SK-N-SH (cell line): ENCODE measurements at regions not wholly inside any gene's neighbourhood (a gene's known extent, or its start where the extent isn't known, plus 50 kb on each side); places are given as distances from the start of the nearest gene placed in this dataset.

ENCODE experiments used
- CTCF ChIA-PET: fragments of 300-600, 350-600 bp; formaldehyde crosslinking; extraction: SDS; loops from one replicate; lab custom pipeline; 2021; lab: Yijun Ruan, JAX
- POLR2A ChIA-PET: fragments of 350-600 bp; sonication (Branson Sonifier 250); formaldehyde crosslinking; extraction: SDS; loops from one replicate; lab custom pipeline; 2020; ENCODE audit warnings: antibody characterized with exemption, inconsistent platforms; lab: Yijun Ruan, JAX
- DNase-seq: peaks from one replicate; pipeline ENCODE4 v3.0.0; 2012
- H2AFZ ChIP-seq: fragments of 200-600 bp; sonication (generic); 2 replicates; pipeline ENCODE4 v1.8.1; 2016; ENCODE audit warnings: antibody characterized with exemption, mild to moderate bottlenecking, low read depth
- H3F3A ChIP-seq: fragments of 200-600 bp; sonication (generic); replicated peaks from 2 replicates; pipeline ENCODE3; 2016; ENCODE audit warnings: antibody characterized with exemption, mild to moderate bottlenecking; ENCODE audit not compliant: insufficient read depth
- H3K27ac ChIP-seq, 2 experiments: fragments of 200-500 bp in 1 of 2; fragments of 200-600 bp in 1 of 2; sonication (Bioruptor generic) in 1 of 2; sonication (generic), shearing (Covaris generic) in 1 of 2; 2 replicates each; pipeline versions ENCODE4 v1.5.1 to v1.6.1; 2014 to 2016; ENCODE audit warnings: low read depth in 2 of 2, inconsistent platforms in 1 of 2, low read length in 1 of 2, mild to moderate bottlenecking in 1 of 2, mixed read lengths in 1 of 2
- H3K27me3 ChIP-seq: fragments of 200-600 bp; sonication (generic), shearing (Covaris generic); 2 replicates; pipeline ENCODE4 v1.6.1; 2016; ENCODE audit warnings: mixed run types; ENCODE audit not compliant: insufficient read depth
- H3K36me3 ChIP-seq, 2 experiments: fragments of 200-500 bp in 1 of 2; fragments of 200-600 bp in 1 of 2; sonication (Bioruptor generic) in 1 of 2; sonication (generic) in 1 of 2; replicated peaks in 1 of 2; 2 replicates each; pipeline versions ENCODE3 to v1.5.1; 2014 to 2016; ENCODE audit warnings: low read length in 1 of 2, mild to moderate bottlenecking in 1 of 2; ENCODE audit not compliant: insufficient read depth in 2 of 2, control insufficient read depth in 1 of 2
- H3K4me1 ChIP-seq, 2 experiments: fragments of 200-500 bp in 1 of 2; fragments of 200-600 bp in 1 of 2; sonication (Bioruptor generic) in 1 of 2; sonication (generic), shearing (Covaris generic) in 1 of 2; 2 replicates each; pipeline versions ENCODE4 v1.5.1 to v1.6.1; 2014 to 2016; ENCODE audit warnings: low read depth in 1 of 2, low read length in 1 of 2, mixed run types in 1 of 2; ENCODE audit not compliant: insufficient read depth in 2 of 2, control insufficient read depth in 1 of 2
- H3K4me2 ChIP-seq: fragments of 200-600 bp; sonication (generic), shearing (Covaris generic); 2 replicates; pipeline ENCODE4 v1.6.1; 2017; ENCODE audit warnings: mixed run types
- H3K4me3 ChIP-seq, 2 experiments: fragments of 200-500 bp in 1 of 2; fragments of 200-600 bp in 1 of 2; sonication (Bioruptor generic) in 1 of 2; sonication (generic), shearing (Covaris generic) in 1 of 2; 2 replicates each; pipeline versions ENCODE4 v1.5.1 to v1.8.1; 2014 to 2016; ENCODE audit warnings: low read depth in 2 of 2, inconsistent platforms in 1 of 2, low read length in 1 of 2, mild to moderate bottlenecking in 1 of 2, mixed read lengths in 1 of 2, moderate library complexity in 1 of 2
- H3K79me2 ChIP-seq: fragments of 200-600 bp; sonication (generic); 2 replicates; pipeline ENCODE4 v1.8.1; 2017; ENCODE audit warnings: mild to moderate bottlenecking; ENCODE audit not compliant: insufficient read depth
- H3K9ac ChIP-seq: fragments of 200-600 bp; sonication (generic); 2 replicates; pipeline ENCODE4 v1.6.1; 2017; ENCODE audit warnings: mixed run types
- H3K9me2 ChIP-seq: fragments of 200-600 bp; sonication (generic); 2 replicates; pipeline ENCODE4 v1.6.1; 2017; ENCODE audit warnings: mixed run types
- H3K9me3 ChIP-seq: fragments of 200-600 bp; sonication (generic); 2 replicates; pipeline ENCODE4 v1.6.1; 2017; ENCODE audit warnings: mixed run types, mild to moderate bottlenecking, moderate library complexity
- H4K20me1 ChIP-seq: fragments of 200-600 bp; sonication (generic); 2 replicates; pipeline ENCODE4 v1.6.1; 2017; ENCODE audit warnings: mild to moderate bottlenecking, mixed run types; ENCODE audit not compliant: insufficient read depth
- EZH2phosphoT487 ChIP-seq: fragments of 200-600 bp; sonication (generic); IDR thresholded peaks from 2 replicates; pipeline ENCODE4 v1.6.1; 2017; ENCODE audit warnings: low read depth, mixed run types, mild to moderate bottlenecking, antibody characterized with exemption, moderate library complexity, borderline replicate concordance
- FOSL2 ChIP-seq: IDR thresholded peaks from 2 replicates; pipeline ENCODE4 v1.4.0; 2012; ENCODE audit warnings: low read depth, mild to moderate bottlenecking, moderate library complexity, borderline replicate concordance
- FOXM1 ChIP-seq: IDR thresholded peaks from 2 replicates; pipeline ENCODE4 v1.4.0; 2012; ENCODE audit warnings: low read depth, mild to moderate bottlenecking
- GABPA ChIP-seq: IDR thresholded peaks from 2 replicates; pipeline ENCODE4 v1.4.0; 2012; ENCODE audit warnings: low read depth, mild to moderate bottlenecking
- IRF3 ChIP-seq: fragments of 150-350 bp; IDR thresholded peaks from 2 replicates; pipeline ENCODE4 v1.6.1; 2016; ENCODE audit warnings: mild to moderate bottlenecking, low read depth, low read length
- JUND ChIP-seq: IDR thresholded peaks from 2 replicates; pipeline ENCODE4 v1.4.0; 2012
- MAX ChIP-seq: IDR thresholded peaks from 2 replicates; pipeline ENCODE4 v1.4.0; 2012; ENCODE audit warnings: low read depth
- MEF2A ChIP-seq: IDR thresholded peaks from 2 replicates; pipeline ENCODE4 v1.4.0; 2012; ENCODE audit warnings: low read depth, borderline replicate concordance
- NRF1 ChIP-seq: IDR thresholded peaks from 2 replicates; pipeline ENCODE4 v1.6.1; 2012; ENCODE audit warnings: low read depth, mild to moderate bottlenecking, low read length
- PBX3 ChIP-seq: IDR thresholded peaks from 2 replicates; pipeline ENCODE4; 2012
- RAD21 ChIP-seq: IDR thresholded peaks from 2 replicates; pipeline ENCODE4 v1.6.1; 2012; ENCODE audit warnings: mild to moderate bottlenecking, low read length
- RCOR1 ChIP-seq: fragments of 150-350 bp; IDR thresholded peaks from 2 replicates; pipeline ENCODE4 v1.6.1; 2017; ENCODE audit warnings: antibody characterized with exemption, low read length
- REST ChIP-seq: IDR thresholded peaks from 2 replicates; pipeline ENCODE4 v1.6.1; 2012; ENCODE audit warnings: mild to moderate bottlenecking, low read depth, low read length, moderate library complexity
- SIN3A ChIP-seq: IDR thresholded peaks from 2 replicates; pipeline ENCODE4 v1.6.1; 2012; ENCODE audit warnings: low read depth, mild to moderate bottlenecking, low read length, moderate library complexity, borderline replicate concordance
- TAF1 ChIP-seq: IDR thresholded peaks from 2 replicates; pipeline ENCODE4 v1.6.1; 2012; ENCODE audit warnings: low read depth, mild to moderate bottlenecking, low read length, moderate library complexity, borderline replicate concordance
- TCF12 ChIP-seq: IDR thresholded peaks from 2 replicates; pipeline ENCODE4 v1.4.0; 2012
- ZBTB33 ChIP-seq: IDR thresholded peaks from 2 replicates; pipeline ENCODE4 v1.4.0; 2012; ENCODE audit warnings: low read depth, borderline replicate concordance
- WGBS: methylation state at CpG from one replicate; pipeline ENCODE4 v1.1.6; 2017; ENCODE audit warnings: low lambda C conversion rate; 5-methylcytosine and 5-hydroxymethylcytosine counted together

GRCh38 chr21:25343774-25344545 lies 263.3 kb downstream of the MRPL39 start:
- peaks cover 0 to 3% of the 10 kb centered on the region in 2 experiments for H3K36me3 ChIP-seq
- CTCF ChIA-PET: interaction anchor here (0.7 to 1.0 kb wide), 2 partner anchors 30 to 628 kb away, joined by 3 read pairs; no protein-coding TSS in a partner anchor
- no peaks in the 10 kb centered on the region for H4K20me1 ChIP-seq
- POLR2A ChIA-PET: no interaction called here
- 0 out of 2 replicates have a peak overlapping the region, but pooled peaks have one; percentile 20 for H2AFZ ChIP-seq
- no peak overlapping the region for H3K9ac ChIP-seq
- peaks cover 28% of the 10 kb centered on the region for H3F3A ChIP-seq
- H3K9me2 ChIP-seq: no peaks in the 10 kb centered on the region
- DNase-seq: no peak
- H3K4me1 ChIP-seq: 0 out of 4 replicates have a peak, but pooled peaks cover 0 to 5% of the 10 kb centered on the region in 2 experiments
- 82% methylated on average over 10 of the region's 10 CpGs for WGBS
- no peaks in the 10 kb centered on the region for H3K27me3 ChIP-seq
- H3K79me2 ChIP-seq: no peaks in the 10 kb centered on the region; the same call in 1 of the 2 replicates
- H3K4me3 ChIP-seq: no peak overlapping the region
- peak overlapping the region in 1 of 2 experiments; percentile 88; a peak in 2 of 4 replicates for H3K27ac ChIP-seq
- H3K4me2 ChIP-seq: no peak overlapping the region
- TF ChIP-seq EZH2phosphoT487 (no peak), FOSL2 (no peak), TAF1 (no peak), NRF1 (no peak), MAX (no peak)
- 0 out of 2 replicates have a peak, but pooled peaks cover 4% of the 10 kb centered on the region for H3K9me3 ChIP-seq

GRCh38 chr21:25342816-25343215 lies 264.5 kb downstream of the MRPL39 start:
- no peaks in the 10 kb centered on the region for H4K20me1 ChIP-seq
- CTCF ChIA-PET: interaction anchor here (1.0 kb wide), 1 partner anchor 29 kb away, joined by 3 read pairs; no protein-coding TSS in a partner anchor
- H3K9me2 ChIP-seq: no peaks in the 10 kb centered on the region
- H2AFZ ChIP-seq: peak overlapping the region; percentile 26; the same call in 1 of the 2 replicates
- H3F3A ChIP-seq: peaks cover 28% of the 10 kb centered on the region
- H3K27me3 ChIP-seq: no peaks in the 10 kb centered on the region
- 60% methylated on average over 1 of the region's 1 CpG for WGBS
- no peak overlapping the region for H3K4me3 ChIP-seq
- POLR2A ChIA-PET: no interaction called here
- no peak for DNase-seq
- peak overlapping the region; percentile 26; the same call in 1 of the 2 replicates for H3K9ac ChIP-seq
- H3K79me2 ChIP-seq: no peaks in the 10 kb centered on the region; the same call in 1 of the 2 replicates
- 0 out of 4 replicates have a peak, but pooled peaks cover 0 to 5% of the 10 kb centered on the region in 2 experiments for H3K4me1 ChIP-seq
- peak overlapping the region in 1 of 2 experiments; percentile 88; a peak in 2 of 4 replicates for H3K27ac ChIP-seq
- H3K36me3 ChIP-seq: peaks cover 0 to 2% of the 10 kb centered on the region in 2 experiments
- no peak overlapping the region for H3K4me2 ChIP-seq
- H3K9me3 ChIP-seq: 0 out of 2 replicates have a peak, but pooled peaks cover 4% of the 10 kb centered on the region
- no peak for TF ChIP-seq MEF2A
- 0 out of 2 replicates have a peak, but pooled peaks have one; percentile 24 for TF ChIP-seq JUND
- TF ChIP-seq MAX: no peak
- no peak for TF ChIP-seq FOXM1
- peak; percentile 28; the same call in 1 of the 2 replicates for TF ChIP-seq TCF12
- no peak for TF ChIP-seq REST
- TF ChIP-seq SIN3A: no peak
- TF ChIP-seq RAD21: no peak
- no peak for TF ChIP-seq IRF3
- no peak for TF ChIP-seq GABPA
- TF ChIP-seq RCOR1: no peak
- no peak for TF ChIP-seq ZBTB33
- TF ChIP-seq PBX3: peak; percentile 47; the same call in 1 of the 2 replicates
